ENCODE measurements at regions not wholly inside any gene's neighbourhood (a gene's known extent, or its start where the extent isn't known, plus 50 kb on each side); places are given as distances from the start of the nearest gene placed in this dataset.

GRCh38 chr6:80502871-80503270 is 396.4 kb downstream of the BCKDHB start:
- DNase-seq (ENCODE audit: low spot score) (no peak), ATAC-seq (no peak)
- Histone ChIP-seq H3K4me3 (no peak overlapping the region), H3K4me1 (ENCODE audit: insufficient read depth) (peaks cover 12% of the 10 kb centered on the region; the same call in 1 of the 2 replicates), H3K4me2 (no peak overlapping the region), H4K20me1 (replicated peaks; ENCODE audit: insufficient read depth) (no peaks in the 10 kb centered on the region), H3K36me3 (ENCODE audit: insufficient read depth) (no peaks in the 10 kb centered on the region), H2AFZ (no peak overlapping the region), H3K79me2 (replicated peaks; ENCODE audit: insufficient read depth) (no peaks in the 10 kb centered on the region), H3F3A (replicated peaks; ENCODE audit: low read depth) (no peaks in the 10 kb centered on the region), H3K27ac (ENCODE audit: low read depth) (no peak overlapping the region), H3K27me3 (ENCODE audit: insufficient read depth) (no peaks in the 10 kb centered on the region), H3K9me2 (ENCODE audit: insufficient read depth) (peaks cover 17% of the 10 kb centered on the region)
- Mint-ChIP-seq H3K4me3 (no peak overlapping the region), H3K9me3 (0 out of 3 replicates have a peak, but pooled peaks cover 3% of the 10 kb centered on the region), H3K27me3 (ENCODE audit: insufficient read depth, low read depth, poor library complexity) (no peaks in the 10 kb centered on the region), H3K4me1 (peaks cover 15% of the 10 kb centered on the region), H3K27ac (no peak overlapping the region), H3K36me3 (ENCODE audit: low read depth) (peaks cover 7% of the 10 kb centered on the region; the same call in 1 of the 3 replicates)
- TF ChIP-seq NANOG (IDR thresholded peaks at IDR 0.05; ENCODE audit: borderline replicate concordance) (no peak), STAT1 (IDR thresholded peaks at IDR 0.05; ENCODE audit: unreplicated experiment) (no peak), JUNB (IDR thresholded peaks at IDR 0.05; ENCODE audit: unreplicated experiment) (no peak), POLR2AphosphoS5 (IDR thresholded peaks at IDR 0.05; ENCODE audit: low read depth) (no peak), CREB1 (CRISPR knock-in tag; IDR thresholded peaks at IDR 0.05; ENCODE audit: low read depth) (no peak), EZH2 (IDR thresholded peaks at IDR 0.05; ENCODE audit: low read depth, unreplicated experiment) (no peak), ZNF462 (CRISPR knock-in tag; IDR thresholded peaks at IDR 0.05) (no peak), ZNF331 (CRISPR knock-in tag; IDR thresholded peaks at IDR 0.05; ENCODE audit: low read depth) (no peak), ZNF114 (CRISPR knock-in tag; IDR thresholded peaks at IDR 0.05) (no peak)
- TF ChIP-seq, protein P1, sequence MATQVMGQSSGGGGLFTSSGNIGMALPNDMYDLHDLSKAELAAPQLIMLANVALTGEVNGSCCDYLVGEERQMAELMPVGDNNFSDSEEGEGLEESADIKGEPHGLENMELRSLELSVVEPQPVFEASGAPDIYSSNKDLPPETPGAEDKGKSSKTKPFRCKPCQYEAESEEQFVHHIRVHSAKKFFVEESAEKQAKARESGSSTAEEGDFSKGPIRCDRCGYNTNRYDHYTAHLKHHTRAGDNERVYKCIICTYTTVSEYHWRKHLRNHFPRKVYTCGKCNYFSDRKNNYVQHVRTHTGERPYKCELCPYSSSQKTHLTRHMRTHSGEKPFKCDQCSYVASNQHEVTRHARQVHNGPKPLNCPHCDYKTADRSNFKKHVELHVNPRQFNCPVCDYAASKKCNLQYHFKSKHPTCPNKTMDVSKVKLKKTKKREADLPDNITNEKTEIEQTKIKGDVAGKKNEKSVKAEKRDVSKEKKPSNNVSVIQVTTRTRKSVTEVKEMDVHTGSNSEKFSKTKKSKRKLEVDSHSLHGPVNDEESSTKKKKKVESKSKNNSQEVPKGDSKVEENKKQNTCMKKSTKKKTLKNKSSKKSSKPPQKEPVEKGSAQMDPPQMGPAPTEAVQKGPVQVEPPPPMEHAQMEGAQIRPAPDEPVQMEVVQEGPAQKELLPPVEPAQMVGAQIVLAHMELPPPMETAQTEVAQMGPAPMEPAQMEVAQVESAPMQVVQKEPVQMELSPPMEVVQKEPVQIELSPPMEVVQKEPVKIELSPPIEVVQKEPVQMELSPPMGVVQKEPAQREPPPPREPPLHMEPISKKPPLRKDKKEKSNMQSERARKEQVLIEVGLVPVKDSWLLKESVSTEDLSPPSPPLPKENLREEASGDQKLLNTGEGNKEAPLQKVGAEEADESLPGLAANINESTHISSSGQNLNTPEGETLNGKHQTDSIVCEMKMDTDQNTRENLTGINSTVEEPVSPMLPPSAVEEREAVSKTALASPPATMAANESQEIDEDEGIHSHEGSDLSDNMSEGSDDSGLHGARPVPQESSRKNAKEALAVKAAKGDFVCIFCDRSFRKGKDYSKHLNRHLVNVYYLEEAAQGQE (IDR thresholded peaks at IDR 0.05; ENCODE audit: unreplicated experiment), result no peak
- TF ChIP-seq, protein P2, sequence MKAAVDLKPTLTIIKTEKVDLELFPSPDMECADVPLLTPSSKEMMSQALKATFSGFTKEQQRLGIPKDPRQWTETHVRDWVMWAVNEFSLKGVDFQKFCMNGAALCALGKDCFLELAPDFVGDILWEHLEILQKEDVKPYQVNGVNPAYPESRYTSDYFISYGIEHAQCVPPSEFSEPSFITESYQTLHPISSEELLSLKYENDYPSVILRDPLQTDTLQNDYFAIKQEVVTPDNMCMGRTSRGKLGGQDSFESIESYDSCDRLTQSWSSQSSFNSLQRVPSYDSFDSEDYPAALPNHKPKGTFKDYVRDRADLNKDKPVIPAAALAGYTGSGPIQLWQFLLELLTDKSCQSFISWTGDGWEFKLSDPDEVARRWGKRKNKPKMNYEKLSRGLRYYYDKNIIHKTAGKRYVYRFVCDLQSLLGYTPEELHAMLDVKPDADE (IDR thresholded peaks at IDR 0.05), result no peak
- TF ChIP-seq, protein P3, sequence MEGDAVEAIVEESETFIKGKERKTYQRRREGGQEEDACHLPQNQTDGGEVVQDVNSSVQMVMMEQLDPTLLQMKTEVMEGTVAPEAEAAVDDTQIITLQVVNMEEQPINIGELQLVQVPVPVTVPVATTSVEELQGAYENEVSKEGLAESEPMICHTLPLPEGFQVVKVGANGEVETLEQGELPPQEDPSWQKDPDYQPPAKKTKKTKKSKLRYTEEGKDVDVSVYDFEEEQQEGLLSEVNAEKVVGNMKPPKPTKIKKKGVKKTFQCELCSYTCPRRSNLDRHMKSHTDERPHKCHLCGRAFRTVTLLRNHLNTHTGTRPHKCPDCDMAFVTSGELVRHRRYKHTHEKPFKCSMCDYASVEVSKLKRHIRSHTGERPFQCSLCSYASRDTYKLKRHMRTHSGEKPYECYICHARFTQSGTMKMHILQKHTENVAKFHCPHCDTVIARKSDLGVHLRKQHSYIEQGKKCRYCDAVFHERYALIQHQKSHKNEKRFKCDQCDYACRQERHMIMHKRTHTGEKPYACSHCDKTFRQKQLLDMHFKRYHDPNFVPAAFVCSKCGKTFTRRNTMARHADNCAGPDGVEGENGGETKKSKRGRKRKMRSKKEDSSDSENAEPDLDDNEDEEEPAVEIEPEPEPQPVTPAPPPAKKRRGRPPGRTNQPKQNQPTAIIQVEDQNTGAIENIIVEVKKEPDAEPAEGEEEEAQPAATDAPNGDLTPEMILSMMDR (conservative IDR thresholded peaks at IDR 0.05; ENCODE audit: low read depth in 2 of 2), result no peak

Data from GM23338 (cell line).